Activated T-cell treated with anti-CD3 and anti-CD28 coated beads for 48 hours (primary cell): ENCODE measurements at regions not wholly inside any gene's neighbourhood (a gene's known extent, or its start where the extent isn't known, plus 50 kb on each side); places are given as distances from the start of the nearest gene placed in this dataset.

Experiments
- DNase-seq: peaks from one replicate; pipeline ENCODE4 v3.0.0-alpha.2; 2020; ENCODE audit warnings: low read depth

GRCh38 chr10:2019803-2020202, 282.5 kb upstream of the ADARB2 start:
- DNase-seq, result no peak

GRCh38 chr10:2019281-2019680, 282.0 kb upstream of the ADARB2 start:
- DNase-seq, result no peak

DNA sequence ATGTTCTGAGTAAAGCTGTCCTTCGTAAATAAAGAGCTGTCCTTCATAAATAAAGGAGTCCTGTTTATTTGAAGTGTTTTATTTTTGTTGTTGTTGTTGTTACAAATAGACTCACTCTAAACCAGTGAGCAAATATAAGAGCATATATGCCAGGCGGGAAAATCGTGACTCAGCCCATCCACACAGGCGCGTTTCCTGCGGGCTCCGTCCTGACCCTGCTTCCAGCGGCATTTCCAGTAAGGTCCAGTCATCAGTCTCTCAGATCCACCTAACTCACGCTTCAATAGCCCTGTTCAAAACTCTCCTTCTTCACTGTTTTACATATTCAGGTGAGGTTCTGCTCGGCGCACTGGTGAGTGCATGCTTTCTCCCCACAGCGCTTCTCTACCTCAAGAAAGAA, 277.2 kb upstream of the ADARB2 start:
- no peak for DNase-seq

DNA sequence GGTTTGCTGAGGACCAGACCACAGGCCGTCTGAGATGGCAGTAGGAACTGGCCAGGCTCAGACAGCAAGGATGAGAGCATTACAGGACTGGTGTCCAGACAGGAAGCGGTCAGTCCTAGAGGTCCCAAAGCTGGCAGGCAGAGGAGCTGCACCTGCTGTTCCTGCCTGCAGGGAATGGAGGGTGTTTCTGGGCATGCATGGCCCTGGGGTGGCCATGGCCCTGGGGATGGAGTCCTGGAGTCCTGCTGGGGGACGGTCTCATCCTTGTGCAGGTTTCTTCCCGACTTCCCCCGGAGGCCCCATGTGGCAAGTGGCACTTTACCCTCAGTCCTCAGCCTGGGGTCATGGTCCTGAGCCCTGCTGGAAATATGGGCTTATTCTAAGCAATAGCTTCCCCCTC, 274.9 kb upstream of the ADARB2 start:
- no peak for DNase-seq

DNA sequence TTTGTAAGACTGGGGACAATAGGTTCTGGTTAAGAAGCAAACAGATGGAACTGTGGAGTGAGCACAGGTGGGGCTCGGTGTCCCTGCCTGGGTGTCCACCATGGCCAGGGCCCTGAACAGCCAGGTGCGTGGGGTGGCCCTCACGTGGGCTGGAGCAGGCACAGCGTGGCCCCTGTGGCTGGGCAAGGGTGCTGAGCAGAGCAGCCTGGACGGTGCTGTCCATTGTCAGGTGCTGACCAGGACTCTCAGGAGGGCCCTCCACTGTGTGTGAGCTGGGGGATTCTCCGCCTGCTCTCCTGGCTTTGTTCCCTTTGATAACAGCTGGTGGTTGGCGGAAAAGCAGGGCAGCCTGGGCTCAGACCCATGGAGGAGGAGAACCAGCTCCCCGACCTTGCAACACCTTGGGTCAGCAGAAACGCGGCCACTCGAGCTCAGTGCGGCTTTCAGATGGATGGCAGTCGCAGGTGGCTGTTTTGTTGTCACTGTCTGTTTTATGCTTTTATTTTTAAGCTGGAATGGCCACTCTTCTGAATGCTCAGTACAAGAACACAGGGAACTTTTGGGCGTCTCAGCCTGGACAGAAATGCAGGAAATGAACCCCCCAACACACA, 273.9 kb upstream of the ADARB2 start:
- no peak for DNase-seq

DNA sequence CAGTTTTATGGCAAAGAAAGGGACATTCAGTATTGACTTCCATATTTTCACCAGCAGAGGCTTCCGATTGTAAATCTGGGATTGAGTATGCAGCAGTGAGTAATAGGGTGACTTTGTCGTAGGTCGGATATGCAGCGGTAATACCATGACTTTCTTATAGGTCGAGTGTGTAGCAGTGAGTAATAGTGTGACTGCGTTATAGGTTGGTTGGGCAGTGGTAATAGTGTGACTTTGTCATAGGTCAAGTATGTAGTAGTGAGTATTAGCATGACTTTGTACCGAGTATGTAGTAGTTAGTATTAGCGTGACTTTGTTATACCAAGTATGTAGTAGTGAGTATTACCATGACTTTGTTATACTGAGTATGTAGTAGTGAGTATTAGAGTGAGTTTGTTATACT, 268.2 kb upstream of the ADARB2 start:
- no peak for DNase-seq

DNA sequence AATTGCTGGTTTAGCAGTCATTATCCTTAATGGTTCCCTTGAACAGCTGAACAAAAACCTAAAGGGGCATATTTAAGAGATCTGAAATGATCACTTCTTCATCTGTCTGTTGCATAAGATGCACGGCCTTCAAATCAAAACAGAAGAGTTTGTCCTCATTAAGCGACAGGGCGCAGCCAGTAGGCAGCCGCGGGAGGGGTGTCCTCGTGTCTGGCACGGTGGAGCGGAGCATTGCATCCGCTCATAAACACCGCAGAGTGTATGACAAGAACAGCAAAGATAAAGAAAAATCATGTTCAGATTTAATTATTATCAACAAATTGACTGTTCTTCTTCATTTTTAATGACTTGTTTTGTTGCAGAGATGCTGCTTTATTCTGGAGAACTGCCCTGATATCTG, 255.6 kb upstream of the ADARB2 start:
- no peak for DNase-seq

GRCh38 chr10:1989090-1989489, 251.8 kb upstream of the ADARB2 start:
- no peak for DNase-seq

DNA sequence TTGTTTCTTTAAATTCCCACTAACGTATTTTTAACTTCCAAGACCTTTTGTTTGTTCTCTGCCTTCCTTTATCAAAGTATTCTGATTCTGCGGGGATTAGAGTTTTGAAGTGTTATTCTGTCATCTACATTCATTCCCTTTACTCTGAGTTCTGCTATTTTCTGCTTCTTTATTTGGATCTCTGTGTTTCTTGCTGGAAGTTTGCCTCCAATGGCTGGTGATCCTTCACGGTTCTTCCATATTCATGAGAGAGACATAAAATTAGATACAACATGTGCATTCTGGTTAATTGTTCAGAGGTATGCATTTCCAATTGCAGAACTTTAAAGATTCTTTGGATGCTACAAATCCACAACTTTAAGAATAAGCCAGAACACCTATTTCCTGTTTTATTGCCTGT, 244.7 kb upstream of the ADARB2 start:
- DNase-seq, result no peak

GRCh38 chr10:1980459-1980858, 243.1 kb upstream of the ADARB2 start:
- DNase-seq, result no peak

DNA sequence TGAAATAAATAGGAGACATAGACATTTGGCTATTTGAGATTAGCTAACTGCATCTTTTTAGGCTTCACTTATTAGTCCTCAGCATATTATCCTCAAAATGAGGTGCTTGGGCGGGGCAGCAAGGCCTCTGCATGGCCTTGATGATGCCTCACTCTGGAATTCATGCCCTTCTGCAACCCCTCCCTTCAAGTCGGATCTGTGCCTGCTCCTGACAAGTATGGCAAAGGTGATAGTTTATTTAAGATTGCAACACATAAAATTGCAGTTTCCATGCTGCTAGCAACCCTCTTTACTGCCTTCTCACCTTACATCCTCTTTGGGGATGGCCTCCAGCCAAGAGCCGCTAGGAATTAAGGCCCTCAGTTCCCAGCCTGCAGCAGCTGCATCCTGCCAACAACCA, 241.3 kb upstream of the ADARB2 start:
- DNase-seq, result no peak

GRCh38 chr10:1977461-1977860, 240.1 kb upstream of the ADARB2 start:
- no peak for DNase-seq

GRCh38 chr10:1972406-1972805, 235.1 kb upstream of the ADARB2 start:
- no peak for DNase-seq

DNA sequence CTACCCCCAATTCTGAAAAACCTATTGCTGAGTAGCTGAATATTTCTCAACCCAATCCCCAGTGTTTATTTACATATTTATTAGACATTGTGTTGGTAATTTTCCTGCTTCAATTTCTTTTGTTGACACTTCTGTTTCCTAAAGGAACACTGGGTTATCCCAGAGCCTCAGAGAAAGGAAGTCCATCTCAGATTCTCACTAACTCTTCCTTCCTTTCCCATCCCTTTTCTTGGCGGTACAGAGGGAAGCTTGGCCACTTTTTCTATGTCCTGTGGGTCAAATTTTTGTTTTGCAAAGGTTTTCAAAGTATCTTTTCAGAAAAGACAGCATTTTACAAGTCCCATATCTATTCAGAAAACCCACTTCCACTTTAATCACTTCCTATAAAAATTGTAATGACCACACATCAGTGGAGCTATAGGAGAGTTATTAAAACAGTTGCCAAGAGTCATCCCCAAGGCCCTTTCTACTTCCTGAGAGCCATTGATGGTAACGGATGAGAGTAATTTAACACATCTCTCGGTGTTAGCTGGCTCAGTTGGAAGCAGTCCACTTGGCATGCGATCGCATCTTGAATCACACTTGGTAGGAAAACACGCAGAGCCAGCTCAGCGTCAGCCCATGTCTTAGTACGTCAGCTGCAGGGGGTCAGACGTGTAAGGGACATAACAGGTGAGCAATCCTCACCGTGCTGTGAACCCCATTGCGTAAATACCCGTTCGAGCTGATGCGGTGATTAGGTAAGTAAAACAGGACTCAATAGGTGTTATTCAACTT, 231.1 kb upstream of the ADARB2 start:
- DNase-seq, result no peak

- no peak for DNase-seq
These were observed 229.5 kb upstream of the ADARB2 start for GRCh38 chr10:1966712-1967376.

DNA sequence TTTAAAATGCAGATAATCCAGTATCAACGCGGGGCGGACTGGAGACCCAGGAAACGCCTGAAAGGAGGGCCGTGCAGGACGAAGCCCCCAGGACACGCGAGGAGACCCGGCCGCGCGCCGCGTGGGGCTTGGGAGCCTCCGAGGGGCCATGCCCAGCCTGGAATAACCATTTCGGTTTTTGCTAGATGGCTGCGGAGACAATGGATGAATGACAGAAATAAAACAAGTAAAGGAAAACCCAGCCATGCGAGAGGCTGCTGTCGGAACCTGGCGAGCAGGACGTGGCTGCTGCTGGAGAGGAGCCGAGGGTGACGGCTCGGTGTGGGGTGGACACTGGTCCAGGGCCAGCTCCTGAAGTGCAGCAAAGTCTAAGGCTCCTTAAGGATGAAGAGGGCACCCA, 227.2 kb upstream of the ADARB2 start:
- no peak for DNase-seq

GRCh38 chr10:1963341-1963740, 226.0 kb upstream of the ADARB2 start:
- no peak for DNase-seq

GRCh38 chr10:1961989-1962388, 224.7 kb upstream of the ADARB2 start:
- DNase-seq, result no peak

DNA sequence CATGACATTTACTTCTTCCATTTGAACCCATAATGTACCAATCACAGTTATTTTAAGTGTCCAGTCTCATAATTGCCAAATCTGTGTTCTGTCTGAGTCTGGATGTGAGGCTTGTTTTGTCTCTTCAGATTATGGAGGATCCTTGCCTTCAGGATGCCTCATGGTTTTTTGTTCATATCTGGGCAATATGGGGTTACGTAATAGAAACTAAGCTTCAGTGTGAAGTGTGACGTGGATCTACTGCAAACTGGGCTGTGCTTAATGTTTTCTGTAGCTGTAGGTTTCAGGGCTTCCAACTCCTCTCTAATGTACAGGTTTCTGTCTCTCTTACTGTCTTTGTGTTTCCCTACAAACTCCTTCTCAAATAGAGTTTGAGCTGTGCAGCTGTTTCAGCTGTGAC, 223.7 kb upstream of the ADARB2 start:
- no peak for DNase-seq

DNA sequence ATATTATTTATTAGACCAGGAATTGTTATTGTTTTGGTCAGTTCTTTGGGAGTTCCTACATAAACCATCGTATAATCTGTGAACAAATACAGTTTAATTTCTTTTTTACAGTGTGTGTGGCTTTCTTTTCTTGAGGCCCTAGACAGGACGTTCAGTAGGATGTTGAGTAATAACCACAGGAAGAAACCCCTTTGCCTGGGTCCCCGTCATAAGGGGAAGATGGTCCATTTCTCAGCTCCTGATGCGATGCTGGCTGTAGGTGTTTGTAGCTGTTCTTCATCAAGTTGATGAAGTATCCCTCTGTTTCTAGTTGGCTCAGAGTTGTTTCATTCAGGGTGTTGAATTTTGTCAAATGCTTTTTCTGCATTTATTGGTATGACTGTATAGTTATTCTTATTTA, 219.7 kb upstream of the ADARB2 start:
- no peak for DNase-seq

DNA sequence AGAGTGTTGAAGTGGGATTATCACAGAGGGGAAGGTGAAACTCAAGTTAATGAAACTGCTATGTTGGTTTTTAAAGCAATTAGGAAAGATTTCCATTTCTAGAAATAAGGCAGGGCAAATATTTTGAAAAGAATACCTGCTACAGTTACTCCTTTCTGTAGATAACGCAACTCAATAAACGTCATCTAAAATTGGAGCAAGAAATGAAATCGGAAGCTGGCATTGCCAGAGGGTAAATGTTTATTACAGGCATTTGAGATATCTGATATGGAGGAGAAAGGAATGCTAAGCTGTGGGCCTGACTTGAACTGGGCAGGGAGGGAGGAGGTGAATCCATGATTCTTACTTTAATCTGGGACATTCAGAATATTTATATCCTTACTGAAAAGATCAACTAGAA, 217.0 kb upstream of the ADARB2 start:
- no peak for DNase-seq

GRCh38 chr10:1952126-1953095, 215.1 kb upstream of the ADARB2 start:
- no peak for DNase-seq
